NCI-H82 (cell line): ENCODE measurements at regions not wholly inside any gene's neighbourhood (a gene's known extent, or its start where the extent isn't known, plus 50 kb on each side); places are given as distances from the start of the nearest gene placed in this dataset.
"Not testable (repeated sequence)": the region's sequence is repeated elsewhere in the genome, so short reads cannot be mapped to it uniquely, and the experiment has no call there.

Experiments
- DNase-seq: peaks from one replicate; lab custom pipeline; 2025; lab: John Stamatoyannopoulos, UW

GRCh38 chr1:5766996-5767395 lies 225.2 kb downstream of the NPHP4 start:
- DNase-seq = not testable (repeated sequence)

GRCh38 chr1:5765997-5766913 lies 226.0 kb downstream of the NPHP4 start:
- DNase-seq = no peak

- DNase-seq = no peak
These were observed 226.7 kb downstream of the NPHP4 start for GRCh38 chr1:5765483-5765882.

- no peak for DNase-seq
These were observed 227.3 kb downstream of the NPHP4 start for GRCh38 chr1:5764959-5765358.

- DNase-seq = no peak
These were observed 227.8 kb downstream of the NPHP4 start for GRCh38 chr1:5764464-5764863.

- DNase-seq = no peak
These were observed 228.4 kb downstream of the NPHP4 start for GRCh38 chr1:5763696-5764370.

- DNase-seq = no peak
These were observed 233.2 kb downstream of the NPHP4 start for GRCh38 chr1:5758859-5759578.

- DNase-seq = no peak
These were observed 234.0 kb downstream of the NPHP4 start for GRCh38 chr1:5758000-5758858.

GRCh38 chr1:5757187-5757805 lies 234.9 kb downstream of the NPHP4 start:
- DNase-seq = no peak

GRCh38 chr1:5756434-5757186 lies 235.6 kb downstream of the NPHP4 start:
- DNase-seq = no peak

- DNase-seq = no peak
These were observed 236.6 kb downstream of the NPHP4 start for GRCh38 chr1:5755552-5756125.

GRCh38 chr1:5754817-5755551 lies 237.2 kb downstream of the NPHP4 start:
- DNase-seq = no peak

GRCh38 chr1:5753549-5754421 lies 238.4 kb downstream of the NPHP4 start:
- DNase-seq = no peak

GRCh38 chr1:5752746-5753548 lies 239.3 kb downstream of the NPHP4 start:
- no peak for DNase-seq

- DNase-seq = no peak
These were observed 240.1 kb downstream of the NPHP4 start for GRCh38 chr1:5751833-5752745.

- DNase-seq = no peak
These were observed 241.1 kb downstream of the NPHP4 start for GRCh38 chr1:5751163-5751540.
